ENCODE measurements at regions not wholly inside any gene's neighbourhood (a gene's known extent, or its start where the extent isn't known, plus 50 kb on each side); places are given as distances from the start of the nearest gene placed in this dataset.
"Not testable (repeated sequence)": the region's sequence is repeated elsewhere in the genome, so short reads cannot be mapped to it uniquely, and the experiment has no call there.

- not testable (repeated sequence) for TF ChIP-seq CTCF (IDR thresholded peaks at IDR 0.05 in 2 of 3, conservative IDR thresholded peaks at IDR 0.05 in 1 of 3; ENCODE audit: borderline replicate concordance in 1 of 3, insufficient read depth in 1 of 3, low read depth in 2 of 3, low read length in 2 of 3); SIN3A (IDR thresholded peaks at IDR 0.05; ENCODE audit: low read depth); REST (IDR thresholded peaks at IDR 0.05; ENCODE audit: low read depth); ZNF274 (IDR thresholded peaks at IDR 0.05; ENCODE audit: low read depth, low read length); EZH2 (IDR thresholded peaks at IDR 0.05); JUND (IDR thresholded peaks at IDR 0.05); FOSL1 (IDR thresholded peaks at IDR 0.05; ENCODE audit: low read depth); TCF7L2 (IDR thresholded peaks at IDR 0.05; ENCODE audit: borderline replicate concordance, extremely low read depth, insufficient read depth, insufficient read length)
Measured at GRCh38 chr3:194038346-194038745, 97.6 kb upstream of the HES1 start.
